T-helper 17 cell (primary cell): ENCODE measurements at regions not wholly inside any gene's neighbourhood (a gene's known extent, or its start where the extent isn't known, plus 50 kb on each side); places are given as distances from the start of the nearest gene placed in this dataset.

Source experiments
- ATAC-seq: fragments of 150-1000 bp; cut with Tn5 transposase; 2 replicates; pipeline ENCODE4 v1.10.0; 2021; ENCODE audit warnings: mild to moderate bottlenecking, moderate library complexity
- DNase-seq, 3 donors: peaks; one replicate each; pipeline versions ENCODE4 v3.0.0 to v3.0.0-alpha.2; 2020 to 2021
- H3K9me3 ChIP-seq: one replicate; pipeline ENCODE4 v1.7.0; 2013; ENCODE audit warnings: low read length, mild to moderate bottlenecking; ENCODE audit not compliant: control insufficient read depth, poor library complexity, severe bottlenecking
- H3K27ac Mint-ChIP-seq: one replicate; pipeline ENCODE4 v1.8.0; 2022; ENCODE audit warnings: mild to moderate bottlenecking, moderate library complexity, mixed read lengths
- H3K27me3 Mint-ChIP-seq: one replicate; pipeline ENCODE4 v1.8.0; 2022; ENCODE audit warnings: mixed read lengths
- H3K36me3 Mint-ChIP-seq: one replicate; pipeline ENCODE4 v1.8.0; 2022; ENCODE audit warnings: low read depth, mixed read lengths
- H3K4me1 Mint-ChIP-seq: one replicate; pipeline ENCODE4 v1.8.0; 2022; ENCODE audit warnings: mild to moderate bottlenecking, mixed read lengths
- H3K4me3 Mint-ChIP-seq: one replicate; pipeline ENCODE4 v1.8.0; 2022; ENCODE audit warnings: mild to moderate bottlenecking, moderate library complexity, mixed read lengths

DNA sequence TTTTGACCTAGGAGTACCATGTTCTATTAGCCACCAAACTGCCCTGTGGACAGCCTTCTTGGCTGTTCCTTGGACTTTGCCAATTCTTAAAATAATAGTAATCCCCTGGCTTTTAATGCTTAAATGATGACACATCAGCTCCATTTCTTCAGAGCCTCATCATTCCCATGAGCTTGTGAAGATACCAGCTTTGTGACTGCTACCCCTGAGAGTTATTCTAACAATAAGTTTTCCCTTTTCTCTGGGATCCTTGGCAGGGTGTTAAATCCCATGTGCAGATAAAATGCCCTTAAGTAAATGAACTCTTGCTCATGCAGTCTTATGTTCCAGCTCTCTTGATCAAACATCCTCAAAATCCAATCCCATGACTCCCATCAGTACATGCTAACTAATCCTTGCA is 415.3 kb downstream of the CETN3 start:
- no peaks in the 10 kb centered on the region for H3K9me3 ChIP-seq
- H3K27me3 Mint-ChIP-seq = no peaks in the 10 kb centered on the region
- no peaks in the 10 kb centered on the region for H3K4me1 Mint-ChIP-seq
- no peak for DNase-seq
- H3K36me3 Mint-ChIP-seq = no peaks in the 10 kb centered on the region
- ATAC-seq = no peak
- H3K27ac Mint-ChIP-seq = no peak overlapping the region
- H3K4me3 Mint-ChIP-seq = no peak overlapping the region

GRCh38 chr5:89992201-89992600 is 417.4 kb downstream of the CETN3 start:
- Mint-ChIP-seq H3K36me3 (no peaks in the 10 kb centered on the region), H3K4me1 (no peaks in the 10 kb centered on the region), H3K4me3 (no peak overlapping the region), H3K27ac (no peak overlapping the region), H3K27me3 (no peaks in the 10 kb centered on the region)
- DNase-seq = no peak
- H3K9me3 ChIP-seq = no peaks in the 10 kb centered on the region
- ATAC-seq = no peak

- ATAC-seq (no peak), DNase-seq (no peak)
- H3K9me3 ChIP-seq = no peaks in the 10 kb centered on the region
- H3K27me3 Mint-ChIP-seq = no peaks in the 10 kb centered on the region
- no peaks in the 10 kb centered on the region for H3K4me1 Mint-ChIP-seq
- H3K27ac Mint-ChIP-seq = no peak overlapping the region
- H3K4me3 Mint-ChIP-seq = no peak overlapping the region
- no peaks in the 10 kb centered on the region for H3K36me3 Mint-ChIP-seq
Measured at GRCh38 chr5:89991592-89991991, 418.0 kb downstream of the CETN3 start.

DNA sequence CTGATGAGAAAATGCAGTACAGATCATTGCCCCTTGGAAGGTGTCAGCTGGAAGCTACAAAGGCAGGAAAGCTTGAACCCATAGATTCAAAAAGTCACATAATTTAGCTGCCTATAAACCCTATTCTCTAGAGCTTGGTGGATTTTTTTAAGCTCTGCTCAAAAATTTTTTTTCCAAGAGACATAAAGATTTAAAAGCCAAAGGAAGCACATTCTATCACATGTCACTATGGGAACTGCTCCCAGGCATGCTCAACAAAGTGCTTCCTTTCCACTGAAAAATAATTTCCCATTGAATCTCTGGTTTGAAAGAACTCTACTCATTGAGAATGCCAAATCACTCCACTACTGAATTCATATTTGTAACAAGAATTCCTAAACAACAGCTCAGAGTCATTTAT is 419.8 kb downstream of the CETN3 start:
- H3K27me3 Mint-ChIP-seq = no peaks in the 10 kb centered on the region
- no peaks in the 10 kb centered on the region for H3K4me1 Mint-ChIP-seq
- ATAC-seq (no peak), DNase-seq (no peak)
- H3K27ac Mint-ChIP-seq = no peak overlapping the region
- H3K9me3 ChIP-seq = no peaks in the 10 kb centered on the region
- H3K36me3 Mint-ChIP-seq = no peaks in the 10 kb centered on the region
- no peak overlapping the region for H3K4me3 Mint-ChIP-seq

DNA sequence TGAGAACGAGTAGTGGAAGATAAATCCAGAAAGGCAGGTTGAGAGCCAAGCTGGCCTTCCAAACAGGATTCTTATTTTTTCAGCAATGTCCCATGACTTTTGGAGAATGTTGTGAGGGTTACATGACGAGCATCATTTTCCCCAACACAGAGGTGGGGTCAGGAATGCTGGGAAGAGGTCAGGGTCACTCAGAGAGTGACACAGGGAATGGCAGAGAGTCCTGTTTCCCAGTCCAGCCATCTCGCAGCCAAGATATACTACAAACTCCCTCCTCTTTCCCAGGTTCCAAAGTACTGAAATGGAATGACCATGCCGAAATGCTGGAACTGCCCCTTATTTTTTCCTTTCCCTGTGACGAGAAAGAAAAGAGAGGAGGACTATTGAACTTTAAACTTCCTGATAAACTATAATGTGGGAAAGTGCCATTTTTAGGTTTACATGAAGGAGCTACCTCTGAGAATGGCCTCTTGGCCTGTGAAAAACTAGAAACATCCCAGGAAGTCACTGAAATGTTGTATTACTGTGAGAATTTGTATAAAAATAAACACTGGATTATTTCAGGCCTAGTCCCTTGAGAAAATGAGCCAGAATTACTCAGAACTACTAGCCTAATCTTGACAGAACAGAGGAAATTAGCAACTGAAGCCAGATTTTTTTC is 420.4 kb downstream of the CETN3 start:
- Mint-ChIP-seq H3K4me3 (no peak overlapping the region), H3K36me3 (no peaks in the 10 kb centered on the region), H3K4me1 (no peaks in the 10 kb centered on the region), H3K27ac (no peak overlapping the region), H3K27me3 (no peaks in the 10 kb centered on the region)
- ATAC-seq = no peak
- no peak for DNase-seq
- H3K9me3 ChIP-seq = no peaks in the 10 kb centered on the region

DNA sequence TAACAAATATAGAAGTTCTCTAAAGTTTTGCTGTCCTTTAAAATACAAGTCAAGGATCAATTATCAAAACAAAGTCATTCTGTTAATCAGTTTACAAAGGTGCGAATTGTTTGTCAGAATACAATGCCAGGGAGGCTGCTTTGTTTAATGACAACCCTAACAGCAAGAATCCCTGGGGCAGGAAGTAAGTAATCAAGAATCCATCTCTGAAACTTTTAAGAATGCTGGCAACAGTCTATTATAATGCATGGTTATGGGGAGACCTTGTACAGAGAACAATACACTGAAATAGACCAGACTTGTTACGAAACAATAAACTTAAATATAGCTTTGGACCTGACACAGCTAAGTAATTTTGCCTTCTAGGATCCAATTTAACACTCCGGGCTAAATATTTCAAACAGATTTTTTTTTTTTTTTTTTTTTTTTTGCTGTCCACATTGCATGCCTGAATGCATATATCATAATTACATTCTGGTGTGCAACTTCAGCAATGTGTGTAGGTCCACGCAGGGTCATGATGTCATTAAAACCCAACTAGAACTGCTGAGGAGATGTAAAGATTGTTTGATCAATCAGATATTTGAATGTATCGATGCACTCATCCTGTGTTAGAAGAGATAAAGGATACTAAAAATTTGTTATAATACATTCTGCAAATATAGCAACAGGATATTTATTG is 421.3 kb downstream of the CETN3 start:
- Mint-ChIP-seq H3K36me3 (no peaks in the 10 kb centered on the region), H3K4me1 (no peaks in the 10 kb centered on the region), H3K27ac (no peak overlapping the region), H3K27me3 (no peaks in the 10 kb centered on the region), H3K4me3 (no peak overlapping the region)
- DNase-seq (no peak), ATAC-seq (no peak)
- no peaks in the 10 kb centered on the region for H3K9me3 ChIP-seq

GRCh38 chr5:89983216-89983615 is 426.3 kb downstream of the CETN3 start:
- DNase-seq (no peak), ATAC-seq (no peak)
- no peaks in the 10 kb centered on the region for H3K9me3 ChIP-seq
- H3K27me3 Mint-ChIP-seq = no peaks in the 10 kb centered on the region
- no peak overlapping the region for H3K27ac Mint-ChIP-seq
- H3K36me3 Mint-ChIP-seq = no peaks in the 10 kb centered on the region
- H3K4me1 Mint-ChIP-seq = no peaks in the 10 kb centered on the region
- H3K4me3 Mint-ChIP-seq = no peak overlapping the region

DNA sequence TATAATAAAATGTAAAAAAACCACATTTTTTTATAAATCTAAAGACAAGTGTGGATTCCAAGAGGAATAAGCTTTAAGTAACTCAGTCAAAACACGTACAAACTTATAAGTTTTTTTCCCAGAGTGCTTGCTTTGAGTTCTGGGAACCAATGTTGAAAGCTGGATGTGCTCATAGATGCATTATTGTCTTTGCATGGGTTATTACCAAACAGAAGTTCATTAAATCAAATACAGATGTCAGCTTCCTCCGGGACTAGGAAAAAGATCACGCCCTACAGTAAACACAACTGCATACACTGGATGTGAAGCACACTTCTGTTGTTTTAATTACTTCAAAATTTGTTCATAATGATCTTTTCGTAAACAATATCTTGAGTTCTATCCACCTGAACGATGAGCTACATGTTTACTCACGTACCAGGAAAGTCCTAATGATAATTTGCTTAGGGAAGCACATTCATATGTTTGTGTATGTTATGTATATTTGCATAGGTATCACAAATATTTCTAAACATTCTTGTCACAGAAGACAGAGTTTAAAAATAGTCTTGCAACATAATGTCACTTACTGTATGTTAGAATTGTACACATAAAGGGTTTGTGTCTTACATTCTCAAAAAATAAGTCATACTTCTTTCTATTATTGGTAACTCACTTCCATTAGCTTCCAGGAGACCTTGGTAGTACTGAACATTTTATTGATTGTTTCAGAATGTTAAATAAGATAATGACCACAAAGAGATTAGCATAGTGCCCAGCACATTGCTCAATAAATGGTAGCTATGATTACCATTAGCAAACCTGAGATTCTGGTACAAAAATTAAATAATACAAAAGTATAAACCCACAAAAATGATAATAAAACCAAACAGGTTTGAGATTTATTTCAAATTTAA is 427.4 kb downstream of the CETN3 start:
- no peaks in the 10 kb centered on the region for H3K9me3 ChIP-seq
- no peak for ATAC-seq
- no peaks in the 10 kb centered on the region for H3K4me1 Mint-ChIP-seq
- no peak for DNase-seq
- no peaks in the 10 kb centered on the region for H3K36me3 Mint-ChIP-seq
- no peak overlapping the region for H3K4me3 Mint-ChIP-seq
- H3K27ac Mint-ChIP-seq = no peak overlapping the region
- no peaks in the 10 kb centered on the region for H3K27me3 Mint-ChIP-seq

DNA sequence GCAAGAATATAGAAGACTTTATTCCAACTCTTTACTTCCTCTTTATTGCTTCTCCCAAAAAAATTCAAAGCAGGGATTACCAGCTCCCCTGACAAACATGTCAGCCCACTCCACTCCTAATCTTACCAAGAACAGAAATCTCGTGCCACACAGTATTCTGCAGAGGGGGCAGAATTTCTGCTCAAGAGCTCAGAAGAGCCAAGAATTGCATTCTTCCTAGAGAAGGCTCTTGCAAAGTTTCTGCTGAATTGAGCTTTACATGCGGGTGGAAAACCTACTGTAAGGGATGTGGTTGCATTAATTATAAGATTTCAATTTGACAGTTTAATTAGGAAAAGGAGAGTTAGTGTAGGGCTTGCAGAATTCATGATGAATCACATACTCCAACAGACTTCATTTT is 428.5 kb downstream of the CETN3 start:
- Mint-ChIP-seq H3K4me1 (no peaks in the 10 kb centered on the region), H3K27ac (no peak overlapping the region), H3K4me3 (no peak overlapping the region), H3K27me3 (no peaks in the 10 kb centered on the region), H3K36me3 (no peaks in the 10 kb centered on the region)
- ATAC-seq = no peak
- no peaks in the 10 kb centered on the region for H3K9me3 ChIP-seq
- no peak for DNase-seq

DNA sequence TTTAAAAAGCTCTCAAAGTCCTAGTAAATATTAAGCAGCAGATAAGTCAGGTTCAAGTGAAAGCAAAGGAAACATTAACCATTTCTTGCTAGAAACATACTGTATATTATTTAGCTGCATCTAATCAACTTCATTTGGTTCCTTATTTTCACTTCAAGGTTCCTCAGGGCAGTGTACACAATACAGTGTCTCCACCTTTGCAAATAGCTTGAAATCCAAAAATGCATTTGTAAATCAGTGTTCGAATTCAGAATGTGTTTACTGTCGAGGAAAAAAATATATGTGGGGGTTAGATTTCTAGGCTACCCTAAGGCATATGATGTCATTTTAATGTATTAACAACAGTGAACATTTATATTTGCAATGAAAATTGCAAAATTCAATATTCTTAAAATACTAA is 436.0 kb downstream of the CETN3 start:
- H3K36me3 Mint-ChIP-seq = no peaks in the 10 kb centered on the region
- no peak for DNase-seq
- no peak overlapping the region for H3K4me3 Mint-ChIP-seq
- no peaks in the 10 kb centered on the region for H3K9me3 ChIP-seq
- H3K4me1 Mint-ChIP-seq = no peaks in the 10 kb centered on the region
- no peak overlapping the region for H3K27ac Mint-ChIP-seq
- no peak for ATAC-seq
- no peaks in the 10 kb centered on the region for H3K27me3 Mint-ChIP-seq

DNA sequence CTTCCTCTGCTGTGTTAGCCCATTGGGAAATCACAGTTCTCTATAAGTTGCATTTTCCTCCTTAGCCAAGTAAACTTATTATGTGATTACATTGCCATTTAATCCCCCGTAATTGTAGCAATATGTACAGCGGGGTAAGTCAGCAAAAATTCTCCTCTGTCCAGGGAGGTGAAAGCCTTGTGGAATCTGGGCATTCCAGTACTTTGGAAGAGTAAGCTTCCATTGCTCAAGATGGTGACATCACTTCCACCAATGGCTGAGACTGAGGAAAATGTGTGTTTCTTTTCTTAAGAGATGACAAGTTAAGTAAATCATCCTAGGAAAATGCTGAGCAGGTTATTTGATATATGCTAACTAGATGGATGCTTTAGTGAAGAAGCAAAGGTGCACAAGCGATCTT is 436.7 kb downstream of the CETN3 start:
- H3K9me3 ChIP-seq = no peaks in the 10 kb centered on the region
- H3K27ac Mint-ChIP-seq = no peak overlapping the region
- H3K27me3 Mint-ChIP-seq = no peaks in the 10 kb centered on the region
- no peak for DNase-seq
- no peaks in the 10 kb centered on the region for H3K36me3 Mint-ChIP-seq
- no peaks in the 10 kb centered on the region for H3K4me1 Mint-ChIP-seq
- no peak for ATAC-seq
- no peak overlapping the region for H3K4me3 Mint-ChIP-seq

- Mint-ChIP-seq H3K4me3 (no peak overlapping the region), H3K27ac (no peak overlapping the region), H3K27me3 (no peaks in the 10 kb centered on the region), H3K36me3 (no peaks in the 10 kb centered on the region), H3K4me1 (no peaks in the 10 kb centered on the region)
- ATAC-seq = no peak
- no peak for DNase-seq
- no peaks in the 10 kb centered on the region for H3K9me3 ChIP-seq
Measured at GRCh38 chr5:89968958-89969381, 440.6 kb downstream of the CETN3 start.

DNA sequence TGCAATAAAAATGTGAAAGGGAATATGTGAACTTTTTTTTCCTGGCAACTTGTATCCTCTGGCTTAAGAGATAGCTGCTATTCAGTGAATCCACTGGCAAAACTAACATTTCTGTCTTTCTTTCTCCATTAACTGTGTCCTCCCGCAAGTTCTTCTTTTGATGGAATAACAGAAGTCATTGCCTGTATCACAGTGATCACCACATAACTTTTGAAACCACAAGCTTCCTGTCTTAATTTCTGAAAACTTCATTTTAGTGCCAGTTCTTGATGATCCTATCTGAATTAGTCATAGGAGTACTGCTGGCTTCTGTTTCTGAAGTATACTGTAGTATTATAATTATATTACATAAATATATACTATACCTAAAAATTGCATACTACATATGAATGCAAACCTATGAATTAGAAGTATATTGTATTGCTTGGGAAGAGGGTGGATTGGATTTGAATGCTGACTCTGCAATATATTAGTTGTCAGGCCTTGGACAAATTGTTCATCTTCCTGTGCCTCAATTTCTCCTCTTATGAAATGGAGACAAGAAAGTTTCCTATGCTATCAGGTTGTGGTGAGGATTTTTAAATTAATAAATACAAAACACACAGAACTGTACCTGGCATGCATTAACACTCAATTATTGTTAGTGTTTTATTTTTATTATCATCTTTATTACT is 441.6 kb downstream of the CETN3 start:
- no peaks in the 10 kb centered on the region for H3K9me3 ChIP-seq
- Mint-ChIP-seq H3K27me3 (no peaks in the 10 kb centered on the region), H3K27ac (no peak overlapping the region), H3K36me3 (no peaks in the 10 kb centered on the region), H3K4me3 (no peak overlapping the region), H3K4me1 (no peaks in the 10 kb centered on the region)
- DNase-seq = no peak
- no peak for ATAC-seq
